HepG2 (cell line): ENCODE measurements at regions not wholly inside any gene's neighbourhood (a gene's known extent, or its start where the extent isn't known, plus 50 kb on each side); places are given as distances from the start of the nearest gene placed in this dataset.
A peak's percentile ranks its signal among the peaks of the same experiment; 100 is the strongest.

Source experiments
- ATAC-seq: fragments of 200-7000 bp; cut with Tn5 transposase; 3 replicates; pipeline ENCODE4 v1.9.1; 2020; ENCODE audit warnings: mild to moderate bottlenecking, moderate library complexity
- BruUV-seq: library from RNA; stranded (reverse); fragments of 400-500 nt; replicated peaks from 2 replicates; lab custom pipeline; 2021; lab: Mats Ljungman, UMichigan
- CTCF ChIA-PET: fragments of 300-600 bp; formaldehyde crosslinking; extraction: SDS; loops from one replicate; lab custom pipeline; 2021; ENCODE audit warnings: low total read pairs, inconsistent platforms, low intra/inter-chr PET ratio; lab: Yijun Ruan, JAX
- POLR2A ChIA-PET: fragments of 350-600 bp; sonication (Branson Sonifier 250); formaldehyde crosslinking; loops from one replicate; lab custom pipeline; 2020; ENCODE audit warnings: antibody characterized with exemption, inconsistent platforms; lab: Yijun Ruan, JAX
- DNase-seq: peaks from one replicate; pipeline ENCODE4 v3.0.0-alpha.2; 2015; ENCODE audit warnings: low spot score
- FAIRE-seq: peaks from 3 replicates; lab custom pipeline; 2011; peaks lifted over from hg19 to GRCh38; lab: Jason Lieb, UNC
- H2AFZ ChIP-seq: one replicate; pipeline ENCODE4 v1.6.1; 2011; ENCODE audit warnings: low read length, inconsistent platforms
- H3K27ac ChIP-seq: fragments of 300-600 bp; 3 replicates; pipeline ENCODE4 v1.8.0; 2011; ENCODE audit warnings: mixed run types, mild to moderate bottlenecking, mixed read lengths, low read length, inconsistent platforms; ENCODE audit not compliant: insufficient read depth; ENCODE audit errors: extremely low read length
- H3K27me3 ChIP-seq, 2 experiments: fragments of 200-600 bp in 1 of 2; 2 replicates in 1 of 2; 3 replicates in 1 of 2; pipeline versions ENCODE4 v1.6.0 to v1.8.0; 2011; ENCODE audit warnings: low read length in 2 of 2, mild to moderate bottlenecking in 2 of 2, moderate library complexity in 2 of 2, inconsistent platforms in 1 of 2; ENCODE audit not compliant: insufficient read depth in 2 of 2, control insufficient read depth in 1 of 2
- H3K36me3 ChIP-seq, 2 experiments: fragments of 200-600 bp in 1 of 2; replicated peaks in 1 of 2; 2 replicates in 1 of 2; 3 replicates in 1 of 2; pipeline versions ENCODE4 v1.5.1 to v1.8.0; 2011; ENCODE audit warnings: low read length in 2 of 2, inconsistent platforms in 1 of 2; ENCODE audit not compliant: insufficient read depth in 2 of 2, control insufficient read depth in 1 of 2
- H3K4me1 ChIP-seq: 2 replicates; pipeline ENCODE4 v1.5.1; 2012; ENCODE audit warnings: low read length, inconsistent platforms; ENCODE audit not compliant: insufficient read depth
- H3K4me2 ChIP-seq: 2 replicates; pipeline ENCODE4 v1.6.0; 2011; ENCODE audit warnings: low read depth, low read length, inconsistent platforms
- H3K4me3 ChIP-seq, 3 experiments: fragments of 200-600 bp in 1 of 3; sonication (generic), shearing (Covaris generic) in 1 of 3; replicated peaks in 1 of 3; 2 replicates each; pipeline ENCODE4 v1.5.1; 2011 to 2016; ENCODE audit warnings: low read length in 3 of 3, inconsistent platforms in 2 of 3, low read depth in 2 of 3, mild to moderate bottlenecking in 2 of 3, control low read depth in 1 of 3, mixed read lengths in 1 of 3; ENCODE audit not compliant: insufficient read depth in 1 of 3
- H3K79me2 ChIP-seq: one replicate; pipeline ENCODE4 v1.6.1; 2011; ENCODE audit warnings: low read length, inconsistent platforms; ENCODE audit not compliant: insufficient read depth
- H3K9ac ChIP-seq: 2 replicates; pipeline ENCODE4 v1.6.0; 2011; ENCODE audit warnings: mild to moderate bottlenecking, low read depth, low read length, inconsistent platforms; ENCODE audit not compliant: insufficient read depth
- H3K9me3 ChIP-seq: 2 replicates; pipeline ENCODE4 v1.5.1; 2012; ENCODE audit warnings: mild to moderate bottlenecking, low read length
- H4K20me1 ChIP-seq: 2 replicates; pipeline ENCODE4 v1.6.0; 2011; ENCODE audit warnings: inconsistent platforms, mild to moderate bottlenecking, low read length, moderate library complexity; ENCODE audit not compliant: insufficient read depth
- RAD51 ChIP-seq: fragments of 450-650 bp; IDR thresholded peaks from 2 replicates; pipeline ENCODE4 v1.6.1; 2016; ENCODE audit warnings: borderline replicate concordance
- ZNF24 ChIP-seq: fragments of 450-650 bp; IDR thresholded peaks from 2 replicates; pipeline ENCODE4 v1.6.1; 2017; ENCODE audit warnings: antibody characterized with exemption, mild to moderate bottlenecking
- ZNF382 ChIP-seq: sonication (generic); formaldehyde crosslinking; IDR thresholded peaks from 2 replicates; pipeline ENCODE4 v1.5.0; 2020; ENCODE audit warnings: missing genetic modification reagents, mild to moderate bottlenecking, borderline replicate concordance
- ZSCAN22 ChIP-seq: sonication (generic); formaldehyde crosslinking; IDR thresholded peaks from 2 replicates; pipeline ENCODE4 v1.4.0; 2020; ENCODE audit warnings: mild to moderate bottlenecking, missing genetic modification reagents
- WGBS: methylation state at CpG from one replicate; pipeline ENCODE4 v1.1.6; 2017; ENCODE audit warnings: low lambda C conversion rate; 5-methylcytosine and 5-hydroxymethylcytosine counted together
- in situ Hi-C: cut with HindIII; loops from 2 replicates; pipeline ENCODE4 v1.10.0; 2017; ENCODE audit warnings: low pct_unique_long_range_greater_than_20kb; ENCODE audit not compliant: extremely low pct_ligation_motif_present
- intact Hi-C: fragments of 100-400 bp; cut with micrococcal nuclease; formaldehyde crosslinking; loops from one replicate; pipeline ENCODE4 v1.10.0; 2022; ENCODE audit not compliant: unreplicated experiment
- TF ChIP-seq, protein P1 (sequence below): conservative IDR thresholded peaks from 2 replicates; pipeline ENCODE4 v1.6.1; 2018; ENCODE audit warnings: missing genetic modification reagents
- TF ChIP-seq, protein P2 (sequence below): sonication (generic); formaldehyde crosslinking; IDR thresholded peaks from 2 replicates; pipeline ENCODE4 v1.4.0; 2020; ENCODE audit warnings: low read depth, mild to moderate bottlenecking, missing genetic modification reagents

DNA sequence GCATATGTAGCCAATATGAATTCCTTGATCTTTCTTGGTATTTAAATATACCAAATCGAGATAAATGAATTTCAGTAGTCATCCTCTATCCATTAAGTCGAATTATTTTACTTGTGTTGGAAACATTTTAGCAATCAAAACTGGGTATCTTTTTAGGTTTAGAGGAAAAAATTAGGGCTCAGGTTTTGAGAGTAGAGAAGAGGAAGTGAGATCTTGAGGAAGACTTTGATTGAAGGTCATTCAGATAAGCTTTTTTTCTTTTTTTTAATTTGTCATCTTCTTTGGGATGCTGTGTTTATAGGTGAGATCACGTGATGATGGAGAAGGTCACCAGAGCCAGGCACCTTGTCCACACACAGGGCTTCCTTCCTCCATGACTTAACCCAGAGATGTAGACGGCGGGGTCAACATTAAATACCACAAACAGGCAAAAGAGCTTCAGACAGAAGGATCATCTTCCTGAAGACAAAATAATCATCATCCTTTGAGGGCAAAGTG lies 750.1 kb downstream of the RNF144A start:
- H3K4me3 ChIP-seq = no peak overlapping the region
- no peak for FAIRE-seq
- no peaks in the 10 kb centered on the region for H3K9me3 ChIP-seq
- no peaks in the 10 kb centered on the region for H3K79me2 ChIP-seq
- H4K20me1 ChIP-seq = no peaks in the 10 kb centered on the region
- no peak overlapping the region for H2AFZ ChIP-seq
- WGBS = 0% methylated on average over 5 of the region's 5 CpGs
- H3K27me3 ChIP-seq = no peaks in the 10 kb centered on the region
- no peak overlapping the region for H3K4me2 ChIP-seq
- intact Hi-C loops = no loop called here
- no peaks in the 10 kb centered on the region for H3K36me3 ChIP-seq
- no TSS peak for BruUV-seq
- H3K9ac ChIP-seq = no peak overlapping the region
- no peak for ATAC-seq
- CTCF ChIA-PET = no interaction called here
- TF ChIP-seq ZNF382 (CRISPR knock-in tag) (no peak), ZNF24 (no peak), RAD51 (peak; percentile 74; the same call in 1 of the 2 replicates), ZSCAN22 (no peak)
- TF ChIP-seq, protein P1, sequence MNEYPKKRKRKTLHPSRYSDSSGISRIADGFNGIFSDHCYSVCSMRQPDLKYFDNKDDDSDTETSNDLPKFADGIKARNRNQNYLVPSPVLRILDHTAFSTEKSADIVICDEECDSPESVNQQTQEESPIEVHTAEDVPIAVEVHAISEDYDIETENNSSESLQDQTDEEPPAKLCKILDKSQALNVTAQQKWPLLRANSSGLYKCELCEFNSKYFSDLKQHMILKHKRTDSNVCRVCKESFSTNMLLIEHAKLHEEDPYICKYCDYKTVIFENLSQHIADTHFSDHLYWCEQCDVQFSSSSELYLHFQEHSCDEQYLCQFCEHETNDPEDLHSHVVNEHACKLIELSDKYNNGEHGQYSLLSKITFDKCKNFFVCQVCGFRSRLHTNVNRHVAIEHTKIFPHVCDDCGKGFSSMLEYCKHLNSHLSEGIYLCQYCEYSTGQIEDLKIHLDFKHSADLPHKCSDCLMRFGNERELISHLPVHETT = no peak
- TF ChIP-seq, protein P2, sequence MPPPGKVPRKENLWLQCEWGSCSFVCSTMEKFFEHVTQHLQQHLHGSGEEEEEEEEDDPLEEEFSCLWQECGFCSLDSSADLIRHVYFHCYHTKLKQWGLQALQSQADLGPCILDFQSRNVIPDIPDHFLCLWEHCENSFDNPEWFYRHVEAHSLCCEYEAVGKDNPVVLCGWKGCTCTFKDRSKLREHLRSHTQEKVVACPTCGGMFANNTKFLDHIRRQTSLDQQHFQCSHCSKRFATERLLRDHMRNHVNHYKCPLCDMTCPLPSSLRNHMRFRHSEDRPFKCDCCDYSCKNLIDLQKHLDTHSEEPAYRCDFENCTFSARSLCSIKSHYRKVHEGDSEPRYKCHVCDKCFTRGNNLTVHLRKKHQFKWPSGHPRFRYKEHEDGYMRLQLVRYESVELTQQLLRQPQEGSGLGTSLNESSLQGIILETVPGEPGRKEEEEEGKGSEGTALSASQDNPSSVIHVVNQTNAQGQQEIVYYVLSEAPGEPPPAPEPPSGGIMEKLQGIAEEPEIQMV (CRISPR knock-in tag) = no peak
- in situ Hi-C loops = loop anchor here (25.0 kb wide), 1 partner anchor 555 kb away; no protein-coding TSS in a partner anchor
- H3K27ac ChIP-seq = no peak overlapping the region
- POLR2A ChIA-PET = no interaction called here
- H3K4me1 ChIP-seq = no peaks in the 10 kb centered on the region
- no peak for DNase-seq
